DMS153 treated with DMSO at 0.1 percent for 48 hours (cell line): ENCODE measurements at regions not wholly inside any gene's neighbourhood (a gene's known extent, or its start where the extent isn't known, plus 50 kb on each side); places are given as distances from the start of the nearest gene placed in this dataset.
A peak's percentile ranks its signal among the peaks of the same experiment; 100 is the strongest.
"Not testable (repeated sequence)": the region's sequence is repeated elsewhere in the genome, so short reads cannot be mapped to it uniquely, and the experiment has no call there.

Experiments
- DNase-seq: peaks from one replicate; lab custom pipeline; 2025; ENCODE audit not compliant: unreplicated experiment; lab: John Stamatoyannopoulos, UW

DNA sequence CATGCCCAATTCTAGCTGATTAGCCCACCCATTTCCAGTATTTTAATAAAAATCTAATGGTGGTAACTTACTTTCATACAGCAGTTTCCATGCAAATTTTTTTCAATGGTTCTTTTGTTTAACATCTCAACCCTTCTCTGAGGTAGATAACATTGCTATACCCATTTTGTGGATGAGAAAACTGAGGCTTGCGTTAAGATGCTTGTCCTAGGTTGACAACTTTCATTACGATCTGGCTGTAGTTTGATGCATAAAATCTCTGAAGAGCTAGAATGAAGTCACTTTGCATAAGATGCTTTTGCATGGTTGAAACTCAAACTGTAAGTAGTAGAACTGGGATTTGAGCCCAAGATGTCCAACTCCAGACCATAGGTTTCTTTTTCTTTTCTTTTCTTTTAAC, 309.5 kb upstream of the PODXL start:
- no peak for DNase-seq

- no peak for DNase-seq
Observed at GRCh38 chr7:131861620-131862346, 305.4 kb upstream of the PODXL start.

DNA sequence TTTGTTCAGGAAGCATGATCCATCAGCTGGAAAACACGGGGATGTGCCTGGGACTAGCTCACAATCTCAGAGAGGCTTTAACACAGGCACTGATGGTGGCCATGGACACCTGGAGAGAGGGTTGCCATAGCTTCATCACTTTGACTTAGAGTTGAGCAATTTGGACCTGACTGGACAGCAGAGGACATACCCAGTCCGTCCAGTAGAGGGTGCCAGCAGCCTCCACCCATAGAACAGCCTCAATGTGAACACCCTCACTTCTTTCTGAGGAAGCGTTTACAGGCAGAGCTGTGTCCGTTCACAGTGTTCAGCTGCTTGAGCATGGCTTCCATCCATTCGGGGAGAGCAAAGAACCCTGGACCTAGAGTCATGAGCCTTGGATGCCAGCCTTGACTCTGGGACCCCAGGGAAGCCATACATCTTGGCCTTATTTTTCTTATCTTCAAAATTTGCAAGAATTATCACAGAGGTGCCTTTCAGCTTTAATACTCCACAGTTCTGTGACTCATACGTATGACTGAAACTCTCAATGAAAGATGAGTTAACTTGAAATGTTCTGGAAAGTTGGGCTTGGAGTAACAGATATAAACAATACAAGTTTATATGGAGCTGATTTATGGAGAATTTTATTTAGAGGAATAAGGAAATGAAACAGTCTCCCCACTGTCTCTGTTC, 302.9 kb upstream of the PODXL start:
- no peak for DNase-seq

DNA sequence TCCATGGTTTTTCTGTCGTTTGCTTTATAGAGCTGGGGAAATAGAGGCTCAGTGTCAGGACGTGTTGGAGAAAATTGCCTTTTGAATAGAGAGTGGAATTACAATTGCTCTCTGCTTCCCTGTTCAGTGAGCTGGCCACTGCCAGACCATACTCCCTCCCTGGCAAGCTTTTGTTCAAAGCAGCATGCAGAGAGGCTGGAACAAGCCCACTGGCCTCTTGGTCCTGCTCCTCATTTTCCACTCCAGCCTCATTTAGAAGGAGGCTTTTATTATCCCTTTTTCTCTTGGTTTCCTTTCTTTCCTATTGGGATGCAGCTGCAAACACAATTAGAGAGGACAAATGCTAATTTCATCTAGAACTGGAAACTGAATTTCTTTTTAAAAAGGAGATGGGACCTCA, 302.2 kb upstream of the PODXL start:
- no peak for DNase-seq

GRCh38 chr7:131849472-131849871, 293.0 kb upstream of the PODXL start:
- DNase-seq, result no peak

DNA sequence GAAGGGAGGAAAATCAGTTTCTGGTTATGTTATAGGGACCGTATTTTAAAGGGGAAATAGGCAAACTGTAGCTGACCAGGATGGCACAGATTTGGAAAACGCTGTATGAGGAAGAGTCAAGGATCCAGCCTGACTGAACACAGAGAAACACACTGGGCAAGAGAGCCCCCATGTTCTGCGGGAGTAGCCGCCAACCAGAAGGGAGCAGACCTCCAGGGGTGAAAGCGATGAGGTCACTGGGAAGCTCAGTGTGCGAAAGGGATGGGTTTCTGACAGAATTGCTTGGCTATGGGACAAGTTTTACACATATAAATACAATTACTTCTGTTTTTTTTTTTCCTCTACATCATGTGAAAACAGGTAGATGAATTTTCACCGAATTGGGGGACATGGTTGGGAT, 291.6 kb upstream of the PODXL start:
- DNase-seq, result no peak

DNA sequence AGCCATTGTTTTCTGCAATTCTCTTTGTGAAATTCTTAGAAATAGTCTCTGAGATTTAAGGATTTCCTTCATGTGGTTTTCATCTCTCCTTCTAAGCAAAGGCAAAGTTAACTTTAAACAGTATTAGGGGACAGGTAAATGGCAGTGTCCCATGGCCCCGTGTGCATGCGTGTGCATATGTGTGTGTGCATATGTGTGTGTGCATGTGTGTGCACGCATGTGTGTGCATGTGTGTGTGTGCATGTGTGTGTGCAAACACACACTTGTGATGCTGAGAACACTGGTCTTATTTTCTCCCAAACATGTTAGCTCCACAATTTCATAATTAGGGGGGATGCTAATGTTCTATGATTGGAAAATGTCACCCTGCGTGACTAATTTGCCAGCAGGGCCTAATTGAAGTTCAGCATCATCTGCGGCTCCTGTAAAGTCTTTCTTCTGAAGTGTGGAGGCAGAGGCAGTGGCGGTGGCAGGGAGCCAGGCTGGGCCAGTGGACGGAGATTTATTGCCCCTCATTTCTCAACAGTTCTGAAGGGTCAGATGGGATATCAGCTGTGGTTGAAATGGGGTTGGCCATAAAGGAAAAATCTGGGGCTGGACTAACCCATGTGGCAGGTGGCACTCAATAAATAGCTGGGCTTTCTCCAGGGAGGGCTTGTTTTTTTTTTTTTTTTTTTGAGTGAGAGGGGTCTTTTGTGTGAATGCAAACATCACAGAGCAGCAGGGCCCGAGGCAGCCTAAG, 289.3 kb upstream of the PODXL start:
- no peak for DNase-seq

- no peak for DNase-seq
Observed at GRCh38 chr7:131844369-131844768, 287.9 kb upstream of the PODXL start.

- no peak for DNase-seq
Observed at GRCh38 chr7:131843898-131844331, 287.5 kb upstream of the PODXL start.

- no peak for DNase-seq
Observed at GRCh38 chr7:131839967-131840690, 283.7 kb upstream of the PODXL start.

DNA sequence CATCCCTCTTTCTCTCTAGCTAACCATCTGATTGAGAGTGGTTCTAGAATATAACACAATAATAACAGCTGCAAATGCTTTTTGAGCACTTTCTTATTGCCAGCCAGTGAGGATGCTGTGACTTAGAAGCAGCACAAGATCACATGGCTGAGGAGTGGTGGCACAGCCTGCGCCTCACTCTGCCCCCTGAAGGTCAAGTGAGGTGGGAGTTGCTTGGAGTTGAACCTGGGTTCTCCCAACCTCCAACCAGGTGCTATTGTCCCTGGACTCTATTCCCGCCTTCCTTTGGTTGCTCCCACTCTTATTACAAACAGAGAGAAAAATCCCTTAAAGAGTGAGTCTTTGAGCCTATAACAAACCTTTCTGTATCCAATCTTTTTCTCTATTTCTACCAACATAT, 280.3 kb upstream of the PODXL start:
- DNase-seq, result no peak

- DNase-seq, result no peak
Observed at GRCh38 chr7:131835141-131835540, 278.7 kb upstream of the PODXL start.

GRCh38 chr7:131830681-131831080, 274.3 kb upstream of the PODXL start:
- no peak for DNase-seq

DNA sequence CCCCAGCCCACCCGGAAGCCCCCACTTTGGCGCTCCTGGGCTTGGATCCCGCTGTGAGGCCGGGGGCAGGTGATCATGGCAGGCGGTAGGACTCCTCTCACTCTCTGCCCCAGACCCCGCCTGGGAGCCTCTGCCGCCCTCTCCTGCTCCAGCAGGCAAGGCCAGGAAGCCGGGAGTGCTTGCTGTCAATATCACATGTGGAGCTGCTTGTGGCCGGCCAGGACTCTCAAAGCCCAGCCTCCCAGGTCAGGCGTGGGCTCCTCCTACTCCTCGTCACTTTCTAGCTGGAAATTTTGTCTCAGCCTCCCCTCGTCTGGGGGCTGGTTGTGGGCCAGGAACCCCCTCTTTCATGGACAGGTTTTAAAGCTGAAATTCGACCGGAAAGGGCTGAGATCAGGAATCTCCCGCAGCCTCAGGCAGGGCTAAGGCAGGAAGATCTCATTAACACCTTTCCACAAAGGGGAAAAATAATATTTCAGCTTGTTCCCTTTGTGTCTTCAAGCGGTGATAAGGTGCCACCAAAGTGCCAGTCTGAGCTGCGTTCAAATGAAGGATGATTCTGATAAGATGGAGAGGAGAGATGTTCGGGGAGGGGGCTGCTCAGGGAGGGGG, 273.6 kb upstream of the PODXL start:
- peak; percentile 3 for DNase-seq

DNA sequence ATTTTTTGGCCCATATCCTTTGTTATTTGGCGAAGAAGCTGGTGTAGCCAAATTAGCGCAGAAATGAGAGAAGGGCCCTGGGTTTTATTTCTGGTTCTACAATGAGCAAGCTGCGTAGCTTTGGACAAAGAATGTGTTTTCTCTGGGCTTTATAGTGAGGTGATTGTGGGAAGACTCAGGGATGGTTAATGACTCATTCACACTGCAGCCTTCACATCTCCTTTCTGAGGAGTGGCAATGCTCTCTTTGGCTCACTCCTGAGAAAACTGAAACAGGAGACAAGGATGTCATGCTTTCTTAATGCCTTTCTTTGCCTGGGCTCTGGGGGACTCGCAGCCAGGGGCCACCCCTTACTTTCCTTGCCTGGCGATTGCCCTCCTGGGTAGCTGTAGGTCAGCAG, 271.0 kb upstream of the PODXL start:
- DNase-seq, result no peak

- DNase-seq, result no peak
Observed at GRCh38 chr7:131826960-131827359, 270.5 kb upstream of the PODXL start.

GRCh38 chr7:131823961-131824440, 267.6 kb upstream of the PODXL start:
- DNase-seq, result not testable (repeated sequence)

GRCh38 chr7:131819891-131820290, 263.5 kb upstream of the PODXL start:
- no peak for DNase-seq

DNA sequence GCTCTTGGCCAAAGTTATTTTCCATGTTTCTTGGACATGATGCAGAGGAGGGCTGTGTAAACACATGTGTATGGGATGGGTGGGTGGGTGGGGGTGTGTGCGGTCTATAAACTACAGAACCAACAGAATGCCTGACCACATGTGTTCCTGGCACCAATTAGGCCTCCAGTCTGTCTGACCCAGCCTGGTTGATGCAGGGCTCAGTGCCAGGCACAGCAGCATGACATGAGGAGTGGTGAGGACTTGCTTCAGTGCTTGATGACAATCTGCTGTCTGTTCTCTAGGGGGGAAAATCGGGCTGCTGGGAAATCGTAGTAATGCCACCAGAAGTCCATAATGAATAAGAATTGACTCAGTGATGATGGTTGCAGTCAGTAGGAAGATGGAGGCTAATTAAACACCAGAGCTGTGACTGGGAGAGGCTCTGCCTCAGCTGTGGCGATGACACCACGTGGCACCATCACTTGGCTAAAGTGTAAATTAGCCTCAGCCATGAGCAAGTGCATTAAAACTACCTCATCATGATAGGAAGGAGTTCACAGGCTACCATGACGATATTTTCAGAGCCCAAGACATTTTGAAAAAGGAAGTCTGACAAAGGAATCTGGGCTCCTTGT, 260.1 kb upstream of the PODXL start:
- DNase-seq, result no peak

DNA sequence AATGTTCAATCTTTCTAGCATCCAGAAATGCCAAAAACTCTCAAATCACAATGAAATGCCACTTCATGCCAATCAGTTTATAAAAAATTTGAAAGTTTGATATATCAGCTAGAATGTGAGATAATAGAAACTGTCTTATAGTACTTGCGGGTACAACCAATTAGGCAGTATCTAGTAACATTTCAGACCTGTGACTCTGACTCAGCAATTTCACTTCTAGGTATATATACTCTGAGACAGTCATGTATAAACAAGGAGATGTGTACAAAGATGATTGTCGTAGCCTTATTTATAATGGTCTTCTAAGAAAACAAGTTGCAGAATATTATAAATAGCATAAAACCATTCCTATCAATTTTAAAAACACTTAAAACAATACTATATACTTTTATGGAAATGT, 252.3 kb upstream of the PODXL start:
- no peak for DNase-seq
